CD4-positive, alpha-beta T cell treated with Interleukin-15 for 1 hour (primary cell): ENCODE measurements at regions not wholly inside any gene's neighbourhood (a gene's known extent, or its start where the extent isn't known, plus 50 kb on each side); places are given as distances from the start of the nearest gene placed in this dataset.
"Not testable (repeated sequence)": the region's sequence is repeated elsewhere in the genome, so short reads cannot be mapped to it uniquely, and the experiment has no call there.

Experiments
- DNase-seq: peaks from one replicate; pipeline ENCODE4 v3.0.0-alpha.2; 2020

DNA sequence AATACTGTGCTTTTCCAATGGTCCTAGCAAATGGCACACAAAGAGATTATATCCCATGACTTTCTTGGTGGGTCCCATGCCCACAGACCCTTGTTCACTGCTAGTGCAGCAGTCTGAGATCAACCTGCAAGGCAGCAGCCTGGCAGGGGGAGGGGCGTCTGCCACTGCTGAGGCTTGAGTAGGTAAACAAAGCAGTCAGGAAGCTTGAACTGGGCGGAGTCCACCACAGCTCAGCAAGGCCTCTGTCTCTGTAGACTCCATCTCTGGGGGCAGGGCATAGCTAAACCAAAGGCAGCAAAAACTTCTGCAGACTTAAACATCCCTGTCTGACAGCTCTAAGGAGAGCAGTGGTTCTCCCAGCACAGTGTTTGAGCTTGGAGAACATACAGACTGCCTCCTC lies 82.9 kb downstream of the ZNF737 start:
- peak; percentile 27 for DNase-seq

- DNase-seq = no peak
Observed at GRCh38 chr19:20481736-20482135, 83.8 kb downstream of the ZNF737 start.

DNA sequence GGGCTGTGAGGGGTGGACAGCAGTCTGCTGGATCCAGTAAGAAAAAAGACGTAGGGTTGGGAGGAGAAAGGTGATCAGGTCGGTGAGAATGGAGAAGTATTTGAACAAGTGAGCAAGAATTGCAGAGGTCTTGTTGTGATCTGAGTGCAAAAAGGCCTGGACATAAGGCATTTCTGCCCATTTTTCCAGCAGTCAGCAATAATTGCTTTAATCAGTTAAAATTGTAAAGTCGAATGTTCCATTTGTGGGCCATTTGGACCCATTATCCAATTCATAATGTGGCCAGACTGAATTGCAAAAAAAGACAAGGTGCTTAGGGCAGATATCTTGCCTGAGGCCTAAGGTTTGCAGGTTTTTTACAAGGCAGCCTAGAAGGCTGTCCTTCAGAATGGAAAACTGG lies 86.1 kb downstream of the ZNF737 start:
- DNase-seq = no peak

DNA sequence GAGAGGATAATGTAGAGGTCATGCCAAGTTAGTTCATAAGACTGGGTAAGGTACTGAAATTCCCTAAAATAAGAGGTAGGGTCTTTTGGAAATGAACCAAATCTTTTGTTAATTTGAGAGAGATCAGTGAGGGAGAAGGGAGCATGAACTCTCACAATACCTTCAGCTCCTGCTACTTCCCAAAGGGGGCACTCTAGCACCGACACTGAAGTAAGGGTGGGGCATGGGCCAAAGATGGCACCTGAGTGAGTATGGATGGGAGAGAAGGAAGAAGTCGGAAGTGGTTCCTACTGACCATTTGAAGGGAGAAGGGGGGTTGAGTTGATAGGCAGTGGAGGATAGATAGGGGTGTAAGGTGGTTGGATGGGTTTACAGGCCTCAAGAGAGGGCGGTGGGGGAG lies 86.6 kb downstream of the ZNF737 start:
- DNase-seq = no peak

DNA sequence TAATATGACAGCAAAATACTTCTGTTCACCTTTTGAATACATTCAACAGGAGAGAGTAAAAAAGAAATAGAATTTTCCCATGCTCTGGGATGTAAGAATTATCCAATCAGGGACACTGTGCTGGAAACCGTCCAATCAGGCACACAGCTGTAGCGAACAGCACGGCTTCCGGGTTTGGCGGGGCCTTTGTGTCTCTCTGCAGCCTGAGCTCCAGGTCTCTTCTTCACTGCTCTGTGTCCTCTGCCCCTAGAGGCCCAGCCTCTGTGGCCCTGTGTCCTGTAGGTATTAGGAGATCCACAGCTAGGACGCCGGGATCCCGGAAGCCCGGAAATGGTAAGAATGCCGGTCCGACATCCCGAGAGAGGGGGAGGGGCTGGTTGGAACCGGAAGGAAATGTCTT lies 92.7 kb downstream of the ZNF737 start:
- no peak for DNase-seq

- DNase-seq = no peak
Observed at GRCh38 chr19:20471431-20471830, 94.2 kb downstream of the ZNF737 start.

DNA sequence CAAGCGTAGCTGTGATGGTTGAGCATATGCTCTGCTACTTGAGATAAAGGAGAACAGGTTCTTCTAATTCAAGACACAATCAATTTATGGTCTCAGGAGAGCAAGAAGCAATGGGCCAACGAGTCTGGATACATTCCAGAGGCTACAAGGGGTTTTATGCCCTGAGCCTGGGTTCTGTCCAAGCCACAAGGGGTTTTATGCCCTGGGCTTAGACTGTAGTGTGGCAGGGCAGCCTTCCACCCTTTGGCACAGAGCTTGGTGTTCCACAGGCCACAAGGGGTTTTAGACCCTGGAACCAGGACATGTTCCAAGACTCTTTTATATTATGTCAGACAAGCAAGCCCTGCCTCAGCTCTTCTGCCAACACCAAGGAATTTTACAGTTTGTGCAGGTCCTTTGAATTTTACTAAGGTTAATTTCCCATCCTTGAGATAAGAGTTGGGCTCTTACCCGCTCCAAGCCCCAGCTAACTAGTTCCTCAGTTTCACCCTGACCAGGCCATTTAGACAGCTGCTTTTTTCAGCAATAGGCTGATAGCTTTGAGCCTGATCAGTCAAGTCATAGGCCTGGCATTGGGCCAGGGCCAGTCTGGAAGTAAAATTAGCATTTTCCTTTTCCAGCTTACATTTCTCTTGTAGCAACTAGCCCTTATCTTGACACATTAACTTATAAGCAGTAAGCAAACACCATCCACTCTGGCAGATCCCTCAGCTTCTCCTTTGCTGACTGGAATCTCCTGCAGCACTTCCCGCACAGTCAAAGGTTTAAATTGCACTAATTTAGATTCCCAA lies 95.0 kb downstream of the ZNF737 start:
- DNase-seq = no peak

DNA sequence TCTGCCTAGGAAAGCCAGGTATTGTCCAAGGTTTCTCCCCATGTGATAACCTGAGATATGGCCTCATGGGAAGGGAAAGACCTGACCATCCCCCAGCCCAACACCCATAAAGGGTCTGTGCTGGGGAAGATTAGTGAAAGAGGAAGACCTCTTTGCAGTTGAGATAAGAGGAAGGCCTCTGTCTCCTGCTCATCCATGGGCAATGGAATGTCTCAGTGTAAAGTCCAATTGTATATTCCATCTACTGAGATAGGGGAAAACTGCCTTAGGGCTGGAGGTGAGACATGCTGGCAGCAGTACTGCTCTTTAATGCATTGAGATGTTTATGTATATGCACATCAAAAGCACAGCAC lies 99.0 kb downstream of the ZNF737 start:
- not testable (repeated sequence) for DNase-seq

DNA sequence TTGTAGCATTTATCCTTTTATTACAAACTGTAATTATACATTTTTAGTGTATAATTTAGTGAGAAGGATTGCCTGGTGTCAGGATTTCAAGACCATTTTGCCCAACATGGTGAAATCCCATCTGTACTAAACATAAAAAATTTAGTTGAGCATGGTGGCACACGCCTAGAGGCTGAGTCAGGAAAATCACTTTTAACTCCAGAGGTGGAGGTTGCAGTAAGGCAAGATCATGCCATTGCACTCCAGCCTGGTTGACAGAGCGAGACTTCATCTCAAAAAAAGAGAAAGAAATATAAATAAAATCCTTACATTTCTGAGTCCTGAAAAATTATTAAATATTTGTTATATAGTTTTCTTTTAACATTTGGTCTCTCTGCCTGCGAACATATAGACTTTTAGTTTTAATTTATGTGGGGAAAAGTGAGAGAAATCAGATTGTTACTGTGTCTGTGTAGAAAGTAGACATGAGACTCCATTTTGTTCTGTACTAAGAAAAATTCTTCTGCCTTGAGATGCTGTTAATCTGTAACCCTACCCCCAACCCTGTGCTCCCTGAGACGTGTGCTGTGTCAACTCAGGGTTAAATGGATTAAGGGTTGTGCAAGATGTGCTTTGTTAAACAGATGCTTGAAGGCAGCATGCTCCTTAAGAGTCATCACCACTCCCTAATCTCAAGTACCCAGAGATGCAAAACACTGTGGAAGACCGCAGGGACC lies 99.5 kb downstream of the ZNF737 start:
- DNase-seq = not testable (repeated sequence)

DNA sequence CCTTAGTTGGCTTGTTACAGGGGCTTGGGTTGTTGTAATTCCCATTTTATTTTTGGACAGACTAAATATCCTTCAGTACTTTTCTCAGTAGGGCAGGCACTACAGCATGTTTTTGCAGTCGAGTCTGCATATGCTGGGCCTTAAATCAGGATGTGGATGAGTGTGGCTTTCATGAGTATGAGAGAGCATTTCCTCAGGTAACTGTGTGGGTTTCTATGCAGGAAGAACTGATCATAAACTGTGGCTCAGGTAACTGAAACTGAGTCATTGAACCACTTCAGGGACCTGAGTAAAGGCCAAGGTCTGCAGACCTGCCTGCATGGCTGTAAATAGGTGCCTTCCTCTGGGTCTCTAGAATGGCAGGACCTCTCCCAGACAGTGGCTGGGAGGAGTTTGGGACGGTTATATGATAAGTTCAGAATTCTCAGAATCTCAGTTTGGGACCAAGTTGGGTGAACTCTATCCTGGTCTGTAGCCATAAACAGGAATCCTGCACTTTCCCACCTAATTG lies 112.1 kb downstream of the ZNF737 start:
- no peak for DNase-seq

- DNase-seq = no peak
Observed at GRCh38 chr19:20444202-20444885, 121.2 kb downstream of the ZNF737 start.

DNA sequence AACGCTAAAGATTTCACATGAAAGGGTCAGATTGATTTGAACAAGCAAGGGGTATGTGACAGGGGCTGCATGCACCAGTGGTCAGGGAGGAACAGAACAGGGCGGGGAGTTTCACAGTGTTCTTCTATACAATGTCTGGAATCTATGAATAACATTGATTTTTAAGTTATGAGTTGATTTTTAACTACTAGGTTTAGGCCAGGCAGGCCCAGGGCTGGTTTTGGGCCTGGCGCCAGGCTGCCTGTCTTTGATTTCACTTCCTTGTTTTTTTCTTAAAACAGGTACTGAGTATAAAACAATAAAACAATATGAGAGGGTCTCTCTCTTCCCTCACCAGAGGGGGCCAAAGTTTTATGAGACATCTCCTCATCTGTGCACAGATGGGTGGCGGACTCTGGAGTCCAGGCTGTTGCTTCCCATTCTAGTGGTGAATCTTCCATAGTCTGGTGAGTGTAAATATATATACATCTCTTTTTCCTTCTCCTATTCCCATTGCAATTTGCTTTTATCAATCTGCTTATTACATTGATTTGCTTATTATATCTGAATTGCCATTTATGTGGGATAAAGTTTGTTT lies 133.2 kb downstream of the ZNF737 start:
- DNase-seq = not testable (repeated sequence)

- no peak for DNase-seq
Observed at GRCh38 chr19:20431826-20432225, 133.8 kb downstream of the ZNF737 start.

DNA sequence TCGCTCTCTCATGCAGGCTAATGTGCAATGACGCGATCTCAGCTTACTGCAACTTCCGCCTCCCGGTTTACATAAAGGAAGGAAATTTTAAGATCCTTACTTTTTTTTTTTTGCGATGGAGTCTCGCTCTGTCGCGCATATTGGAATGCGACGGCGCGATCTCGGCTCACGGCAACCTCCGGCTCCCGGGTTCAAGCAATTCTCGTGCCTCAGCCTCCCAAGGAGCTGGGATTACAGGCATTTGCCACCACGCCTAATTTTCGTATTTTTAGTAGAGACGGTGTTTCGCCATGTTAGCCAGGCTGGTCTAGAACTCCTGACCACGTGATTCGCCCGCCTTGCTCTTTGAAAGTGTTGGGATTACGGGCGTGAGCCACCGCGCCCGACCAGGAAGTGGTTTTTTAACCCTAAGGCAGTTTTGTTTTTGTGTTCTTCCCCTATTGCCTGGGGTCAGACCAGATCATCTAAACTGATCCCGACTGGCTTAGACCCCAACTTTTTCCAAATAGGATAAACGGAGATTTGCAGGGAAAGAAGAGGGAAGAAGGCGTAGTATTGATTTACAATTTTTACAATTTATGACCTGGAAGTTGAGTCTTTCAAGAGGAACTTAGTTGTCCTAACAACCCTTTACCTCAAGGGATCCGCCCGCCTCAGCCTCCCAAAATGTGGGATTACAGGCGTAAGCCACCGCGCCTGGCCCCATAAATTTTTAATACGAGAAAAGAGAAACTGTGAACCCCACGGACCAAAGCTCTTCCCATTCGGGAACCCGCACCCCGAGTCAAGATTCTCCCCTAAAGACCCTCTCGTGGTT lies 142.0 kb downstream of the ZNF737 start:
- DNase-seq = peak; percentile 21

GRCh38 chr19:20422216-20423205 lies 143.1 kb downstream of the ZNF737 start:
- DNase-seq = no peak

GRCh38 chr19:20416661-20417060 lies 148.9 kb downstream of the ZNF737 start:
- no peak for DNase-seq

DNA sequence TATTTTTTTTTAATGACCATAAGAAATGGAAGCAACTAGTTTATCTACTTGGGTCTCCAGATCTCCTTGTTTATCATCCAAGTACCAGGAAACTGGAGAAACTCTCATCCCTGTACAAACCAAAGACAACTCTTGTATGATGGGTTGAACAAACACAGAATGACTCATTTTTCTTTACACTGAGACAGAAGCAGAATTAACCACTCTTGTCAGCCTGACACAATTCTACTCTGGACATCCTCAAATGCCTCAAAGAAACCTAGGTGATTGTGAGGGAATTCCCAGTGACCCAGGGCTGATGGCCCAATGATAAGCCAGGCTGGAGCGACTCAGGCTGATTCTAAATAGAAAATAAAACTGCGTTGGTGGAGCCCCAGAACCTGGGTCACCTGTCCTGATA lies 151.5 kb downstream of the ZNF737 start:
- DNase-seq = no peak

DNA sequence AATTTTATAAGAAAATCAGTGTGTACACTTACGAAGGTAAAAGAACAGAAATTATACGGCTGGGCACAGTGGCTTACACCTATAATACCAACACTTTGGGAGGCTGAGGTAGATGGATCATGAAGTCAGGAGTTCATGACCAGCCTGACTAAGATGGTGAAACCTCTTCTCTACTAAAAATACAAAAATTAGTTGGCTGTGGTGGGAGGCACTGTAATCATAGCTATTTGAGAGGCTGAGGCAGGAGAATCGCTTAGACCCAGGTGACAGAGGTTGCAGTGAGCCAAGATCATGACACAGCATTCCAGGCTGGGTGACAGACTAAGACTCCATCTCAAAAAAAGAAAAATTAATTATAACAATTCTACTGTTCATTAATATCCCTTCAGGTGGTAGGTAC lies 151.9 kb downstream of the ZNF737 start:
- DNase-seq = no peak

- no peak for DNase-seq
Observed at GRCh38 chr19:20412846-20413245, 152.7 kb downstream of the ZNF737 start.

- no peak for DNase-seq
Observed at GRCh38 chr19:20397292-20397691, 168.3 kb downstream of the ZNF737 start.

GRCh38 chr19:20388706-20389225 lies 176.8 kb downstream of the ZNF737 start:
- no peak for DNase-seq
